Esophagus squamous epithelium (tissue), 5 donors: ENCODE measurements at regions not wholly inside any gene's neighbourhood (a gene's known extent, or its start where the extent isn't known, plus 50 kb on each side); places are given as distances from the start of the nearest gene placed in this dataset.

Experiments
- DNase-seq: peaks from one replicate; lab custom pipeline; 2025; lab: John Stamatoyannopoulos, UW
- H3K27ac ChIP-seq, 4 donors: fragments of 200-600 bp; sonication (generic); one replicate each; pipeline ENCODE4 v1.5.1; 2016 to 2019; ENCODE audit warnings: mild to moderate bottlenecking in 1 of 4
- H3K27me3 ChIP-seq, 4 donors: fragments of 200-600 bp; sonication (generic); 1 replicate in 3 of 4; 2 replicates in 1 of 4; pipeline versions ENCODE4 v1.5.1 to v1.6.0; 2017 to 2021; ENCODE audit warnings: antibody characterized with exemption in 1 of 4
- H3K36me3 ChIP-seq, 3 donors: fragments of 200-600 bp; sonication (generic); one replicate each; pipeline ENCODE4 v1.5.1; 2016 to 2019
- H3K4me1 ChIP-seq, 3 donors: fragments of 200-600 bp; sonication (generic); one replicate each; pipeline ENCODE4 v1.5.1; 2017 to 2019
- H3K4me3 ChIP-seq, 4 donors: fragments of 200-600 bp; sonication (generic); 1 replicate in 3 of 4; 2 replicates in 1 of 4; pipeline ENCODE4 v1.5.1; 2016 to 2019; ENCODE audit warnings: mild to moderate bottlenecking in 2 of 4, moderate library complexity in 1 of 4
- H3K9me3 ChIP-seq, 3 donors: fragments of 200-600 bp; sonication (generic); one replicate each; pipeline ENCODE4 v1.5.1; 2016 to 2019
- CTCF ChIP-seq, 6 experiments: fragments of 450-650 bp in 4 of 6; fragments of 200-600 bp in 2 of 6; sonication (generic) in 2 of 6; IDR thresholded peaks; one replicate each; pipeline ENCODE4 v1.5.1; 2016 to 2019; ENCODE audit warnings: antibody characterized with exemption in 6 of 6, mild to moderate bottlenecking in 4 of 6, moderate library complexity in 4 of 6
- POLR2A ChIP-seq, 4 donors: fragments of 450-650 bp; IDR thresholded peaks; one replicate each; pipeline ENCODE4 v1.6.1; 2017; ENCODE audit warnings: antibody characterized with exemption in 4 of 4, mild to moderate bottlenecking in 4 of 4, moderate library complexity in 3 of 4
- WGBS, 2 donors: methylation state at CpG; one replicate each; pipeline ENCODE4 v1.1.5; 2018; 5-methylcytosine and 5-hydroxymethylcytosine counted together
- intact Hi-C: fragments of 100-400 bp; cut with DNase I; formaldehyde crosslinking; loops from one replicate; pipeline ENCODE4 v1.15.0; 2022
- donor health status: DM: yes; HTN: yes; CAD: no.

- Histone ChIP-seq H3K9me3 (no peaks in the 10 kb centered on the region), H3K4me3 (no peak overlapping the region), H3K27ac (no peak overlapping the region), H3K27me3 (no peaks in the 10 kb centered on the region), H3K4me1 (no peaks in the 10 kb centered on the region), H3K36me3 (no peaks in the 10 kb centered on the region)
- DNase-seq: no peak
- intact Hi-C loops: no loop called here
- TF ChIP-seq CTCF (IDR thresholded peaks at IDR 0.05): no peak
- TF ChIP-seq POLR2A (IDR thresholded peaks at IDR 0.05): no peak
- 63 to 83% methylated on average over 1 of the region's 1 CpG for WGBS, 2 donors
Measured at GRCh38 chr18:27632706-27633105, 447.6 kb upstream of the CHST9 start.

GRCh38 chr18:27627927-27628326 is 442.8 kb upstream of the CHST9 start:
- Histone ChIP-seq H3K4me3 (no peak overlapping the region), H3K36me3 (no peaks in the 10 kb centered on the region), H3K27ac (no peak overlapping the region), H3K27me3 (no peaks in the 10 kb centered on the region), H3K4me1 (no peaks in the 10 kb centered on the region), H3K9me3 (no peaks in the 10 kb centered on the region)
- intact Hi-C loops: no loop called here
- no peak for DNase-seq
- TF ChIP-seq CTCF (IDR thresholded peaks at IDR 0.05) (no peak), POLR2A (IDR thresholded peaks at IDR 0.05) (no peak)
- WGBS, 2 donors: 54 to 68% methylated on average over 4 of the region's 4 CpGs

- WGBS, 2 donors: 31 to 51% methylated on average over 2 of the region's 2 CpGs
Measured at GRCh38 chr18:27621236-27621890, 436.3 kb upstream of the CHST9 start.

GRCh38 chr18:27619906-27620305 is 434.8 kb upstream of the CHST9 start:
- H3K4me1 ChIP-seq: no peaks in the 10 kb centered on the region
- H3K4me3 ChIP-seq: no peak overlapping the region
- H3K27ac ChIP-seq: no peak overlapping the region
- no peaks in the 10 kb centered on the region for H3K9me3 ChIP-seq
- no peak for DNase-seq
- H3K27me3 ChIP-seq: no peaks in the 10 kb centered on the region
- 87 to 91% methylated on average over 3 to 4 of the region's 4 CpGs for WGBS, 2 donors
- intact Hi-C loops: no loop called here
- TF ChIP-seq POLR2A (IDR thresholded peaks at IDR 0.05) (no peak), CTCF (IDR thresholded peaks at IDR 0.05) (no peak)
- no peaks in the 10 kb centered on the region for H3K36me3 ChIP-seq

More at GRCh38 chr18:27621236-27621890, 436.3 kb upstream of the CHST9 start:
- Histone ChIP-seq H3K9me3 (no peaks in the 10 kb centered on the region), H3K4me1 (no peaks in the 10 kb centered on the region), H3K27me3 (no peaks in the 10 kb centered on the region), H3K4me3 (no peak overlapping the region), H3K36me3 (no peaks in the 10 kb centered on the region), H3K27ac (no peak overlapping the region)
- no peak for DNase-seq
- TF ChIP-seq POLR2A (IDR thresholded peaks at IDR 0.05) (no peak), CTCF (IDR thresholded peaks at IDR 0.05) (no peak)
- intact Hi-C loops: no loop called here

GRCh38 chr18:27619090-27619772 is 434.1 kb upstream of the CHST9 start:
- TF ChIP-seq POLR2A (IDR thresholded peaks at IDR 0.05) (no peak), CTCF (IDR thresholded peaks at IDR 0.05) (no peak)
- Histone ChIP-seq H3K27me3 (no peaks in the 10 kb centered on the region), H3K9me3 (no peaks in the 10 kb centered on the region), H3K4me1 (no peaks in the 10 kb centered on the region), H3K36me3 (no peaks in the 10 kb centered on the region), H3K4me3 (no peak overlapping the region), H3K27ac (no peak overlapping the region)
- WGBS, 2 donors: 69 to 77% methylated on average over 6 of the region's 6 CpGs
- intact Hi-C loops: no loop called here
- no peak for DNase-seq
